K562 (cell line): ENCODE measurements at regions not wholly inside any gene's neighbourhood (a gene's known extent, or its start where the extent isn't known, plus 50 kb on each side); places are given as distances from the start of the nearest gene placed in this dataset.

Experiments
- KLF6 ChIP-seq: fragments of 250-450 bp; sonication (Bioruptor Pico); IDR thresholded peaks from 2 replicates; pipeline ENCODE4 v1.4.0; 2020; ENCODE audit warnings: mild to moderate bottlenecking, moderate library complexity, borderline replicate concordance
- MEIS2 ChIP-seq: fragments of 450-650 bp; IDR thresholded peaks from 2 replicates; pipeline ENCODE4 v1.6.1; 2014; ENCODE audit warnings: mild to moderate bottlenecking; ENCODE audit not compliant: partially characterized antibody
- PTTG1 ChIP-seq: fragments of 450-650 bp; IDR thresholded peaks from 2 replicates; pipeline ENCODE4 v1.6.1; 2016; ENCODE audit warnings: low read depth, mild to moderate bottlenecking, missing genetic modification characterization, missing compliant biosample characterization
- RBBP5 ChIP-seq: fragments of 200-600 bp; sonication (generic); IDR thresholded peaks from 2 replicates; pipeline ENCODE4 v1.6.1; 2012; ENCODE audit warnings: borderline replicate concordance, mild to moderate bottlenecking, low read length, control low read depth, inconsistent platforms; ENCODE audit not compliant: insufficient read depth, poor library complexity, severe bottlenecking
- TF ChIP-seq, protein P1 (sequence below): fragments of 200-600 bp; sonication (generic); IDR thresholded peaks from one replicate; pipeline ENCODE4 v1.6.1; 2012; ENCODE audit warnings: mild to moderate bottlenecking, low read depth, low read length, inconsistent platforms

DNA sequence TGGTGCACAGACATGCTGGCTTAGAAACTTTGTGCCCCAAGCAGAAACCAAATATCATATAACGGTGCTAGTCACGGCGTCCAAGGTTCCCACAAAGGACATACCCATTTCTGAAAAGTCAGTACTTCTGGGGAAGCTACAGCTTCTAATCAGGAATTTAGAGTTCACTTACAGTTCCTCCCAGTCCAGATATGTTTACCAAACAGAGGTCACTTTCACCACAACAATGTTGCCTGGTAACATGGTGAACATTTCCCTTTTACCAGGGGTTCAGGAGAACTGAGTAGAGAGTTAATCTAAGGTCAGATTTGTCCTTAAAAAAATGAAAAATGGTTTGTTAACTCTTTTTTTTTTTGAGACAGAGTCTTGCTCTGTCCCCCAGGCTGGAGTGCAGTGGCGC lies 265.9 kb upstream of the MKLN1 start (continued):
- TF ChIP-seq, protein P1, sequence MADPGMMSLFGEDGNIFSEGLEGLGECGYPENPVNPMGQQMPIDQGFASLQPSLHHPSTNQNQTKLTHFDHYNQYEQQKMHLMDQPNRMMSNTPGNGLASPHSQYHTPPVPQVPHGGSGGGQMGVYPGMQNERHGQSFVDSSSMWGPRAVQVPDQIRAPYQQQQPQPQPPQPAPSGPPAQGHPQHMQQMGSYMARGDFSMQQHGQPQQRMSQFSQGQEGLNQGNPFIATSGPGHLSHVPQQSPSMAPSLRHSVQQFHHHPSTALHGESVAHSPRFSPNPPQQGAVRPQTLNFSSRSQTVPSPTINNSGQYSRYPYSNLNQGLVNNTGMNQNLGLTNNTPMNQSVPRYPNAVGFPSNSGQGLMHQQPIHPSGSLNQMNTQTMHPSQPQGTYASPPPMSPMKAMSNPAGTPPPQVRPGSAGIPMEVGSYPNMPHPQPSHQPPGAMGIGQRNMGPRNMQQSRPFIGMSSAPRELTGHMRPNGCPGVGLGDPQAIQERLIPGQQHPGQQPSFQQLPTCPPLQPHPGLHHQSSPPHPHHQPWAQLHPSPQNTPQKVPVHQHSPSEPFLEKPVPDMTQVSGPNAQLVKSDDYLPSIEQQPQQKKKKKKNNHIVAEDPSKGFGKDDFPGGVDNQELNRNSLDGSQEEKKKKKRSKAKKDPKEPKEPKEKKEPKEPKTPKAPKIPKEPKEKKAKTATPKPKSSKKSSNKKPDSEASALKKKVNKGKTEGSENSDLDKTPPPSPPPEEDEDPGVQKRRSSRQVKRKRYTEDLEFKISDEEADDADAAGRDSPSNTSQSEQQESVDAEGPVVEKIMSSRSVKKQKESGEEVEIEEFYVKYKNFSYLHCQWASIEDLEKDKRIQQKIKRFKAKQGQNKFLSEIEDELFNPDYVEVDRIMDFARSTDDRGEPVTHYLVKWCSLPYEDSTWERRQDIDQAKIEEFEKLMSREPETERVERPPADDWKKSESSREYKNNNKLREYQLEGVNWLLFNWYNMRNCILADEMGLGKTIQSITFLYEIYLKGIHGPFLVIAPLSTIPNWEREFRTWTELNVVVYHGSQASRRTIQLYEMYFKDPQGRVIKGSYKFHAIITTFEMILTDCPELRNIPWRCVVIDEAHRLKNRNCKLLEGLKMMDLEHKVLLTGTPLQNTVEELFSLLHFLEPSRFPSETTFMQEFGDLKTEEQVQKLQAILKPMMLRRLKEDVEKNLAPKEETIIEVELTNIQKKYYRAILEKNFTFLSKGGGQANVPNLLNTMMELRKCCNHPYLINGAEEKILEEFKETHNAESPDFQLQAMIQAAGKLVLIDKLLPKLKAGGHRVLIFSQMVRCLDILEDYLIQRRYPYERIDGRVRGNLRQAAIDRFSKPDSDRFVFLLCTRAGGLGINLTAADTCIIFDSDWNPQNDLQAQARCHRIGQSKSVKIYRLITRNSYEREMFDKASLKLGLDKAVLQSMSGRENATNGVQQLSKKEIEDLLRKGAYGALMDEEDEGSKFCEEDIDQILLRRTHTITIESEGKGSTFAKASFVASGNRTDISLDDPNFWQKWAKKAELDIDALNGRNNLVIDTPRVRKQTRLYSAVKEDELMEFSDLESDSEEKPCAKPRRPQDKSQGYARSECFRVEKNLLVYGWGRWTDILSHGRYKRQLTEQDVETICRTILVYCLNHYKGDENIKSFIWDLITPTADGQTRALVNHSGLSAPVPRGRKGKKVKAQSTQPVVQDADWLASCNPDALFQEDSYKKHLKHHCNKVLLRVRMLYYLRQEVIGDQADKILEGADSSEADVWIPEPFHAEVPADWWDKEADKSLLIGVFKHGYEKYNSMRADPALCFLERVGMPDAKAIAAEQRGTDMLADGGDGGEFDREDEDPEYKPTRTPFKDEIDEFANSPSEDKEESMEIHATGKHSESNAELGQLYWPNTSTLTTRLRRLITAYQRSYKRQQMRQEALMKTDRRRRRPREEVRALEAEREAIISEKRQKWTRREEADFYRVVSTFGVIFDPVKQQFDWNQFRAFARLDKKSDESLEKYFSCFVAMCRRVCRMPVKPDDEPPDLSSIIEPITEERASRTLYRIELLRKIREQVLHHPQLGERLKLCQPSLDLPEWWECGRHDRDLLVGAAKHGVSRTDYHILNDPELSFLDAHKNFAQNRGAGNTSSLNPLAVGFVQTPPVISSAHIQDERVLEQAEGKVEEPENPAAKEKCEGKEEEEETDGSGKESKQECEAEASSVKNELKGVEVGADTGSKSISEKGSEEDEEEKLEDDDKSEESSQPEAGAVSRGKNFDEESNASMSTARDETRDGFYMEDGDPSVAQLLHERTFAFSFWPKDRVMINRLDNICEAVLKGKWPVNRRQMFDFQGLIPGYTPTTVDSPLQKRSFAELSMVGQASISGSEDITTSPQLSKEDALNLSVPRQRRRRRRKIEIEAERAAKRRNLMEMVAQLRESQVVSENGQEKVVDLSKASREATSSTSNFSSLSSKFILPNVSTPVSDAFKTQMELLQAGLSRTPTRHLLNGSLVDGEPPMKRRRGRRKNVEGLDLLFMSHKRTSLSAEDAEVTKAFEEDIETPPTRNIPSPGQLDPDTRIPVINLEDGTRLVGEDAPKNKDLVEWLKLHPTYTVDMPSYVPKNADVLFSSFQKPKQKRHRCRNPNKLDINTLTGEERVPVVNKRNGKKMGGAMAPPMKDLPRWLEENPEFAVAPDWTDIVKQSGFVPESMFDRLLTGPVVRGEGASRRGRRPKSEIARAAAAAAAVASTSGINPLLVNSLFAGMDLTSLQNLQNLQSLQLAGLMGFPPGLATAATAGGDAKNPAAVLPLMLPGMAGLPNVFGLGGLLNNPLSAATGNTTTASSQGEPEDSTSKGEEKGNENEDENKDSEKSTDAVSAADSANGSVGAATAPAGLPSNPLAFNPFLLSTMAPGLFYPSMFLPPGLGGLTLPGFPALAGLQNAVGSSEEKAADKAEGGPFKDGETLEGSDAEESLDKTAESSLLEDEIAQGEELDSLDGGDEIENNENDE, result no peak
- TF ChIP-seq MEIS2, result no peak
- no peak for TF ChIP-seq KLF6
- TF ChIP-seq PTTG1 (tag), result no peak
- TF ChIP-seq RBBP5, result no peak
